Memory B cell (primary cell): ENCODE measurements at regions not wholly inside any gene's neighbourhood (a gene's known extent, or its start where the extent isn't known, plus 50 kb on each side); places are given as distances from the start of the nearest gene placed in this dataset.
"Not testable (repeated sequence)": the region's sequence is repeated elsewhere in the genome, so short reads cannot be mapped to it uniquely, and the experiment has no call there.

Experiments used
- ATAC-seq: fragments of 150-1000 bp; cut with Tn5 transposase; 2 replicates; pipeline ENCODE4 v1.10.0; 2021; ENCODE audit warnings: low read depth, mild to moderate bottlenecking, moderate library complexity
- DNase-seq, 2 donors: peaks; one replicate each; pipeline ENCODE4 v3.0.0; 2022; ENCODE audit warnings: low spot score in 2 of 2
- H3K27ac Mint-ChIP-seq: one replicate; pipeline ENCODE4 v1.8.0; 2022; ENCODE audit warnings: mild to moderate bottlenecking, moderate library complexity, mixed read lengths
- H3K27me3 Mint-ChIP-seq: one replicate; pipeline ENCODE4 v1.8.0; 2022; ENCODE audit warnings: mixed read lengths
- H3K36me3 Mint-ChIP-seq: one replicate; pipeline ENCODE4 v1.8.0; 2022; ENCODE audit warnings: mild to moderate bottlenecking, mixed read lengths
- H3K4me1 Mint-ChIP-seq: one replicate; pipeline ENCODE4 v1.8.0; 2022; ENCODE audit warnings: mixed read lengths
- H3K4me3 Mint-ChIP-seq: one replicate; pipeline ENCODE4 v1.8.0; 2022; ENCODE audit warnings: mild to moderate bottlenecking, moderate library complexity, mixed read lengths
- H3K9me3 Mint-ChIP-seq: one replicate; pipeline ENCODE4 v1.8.0; 2022; ENCODE audit warnings: mixed read lengths

DNA sequence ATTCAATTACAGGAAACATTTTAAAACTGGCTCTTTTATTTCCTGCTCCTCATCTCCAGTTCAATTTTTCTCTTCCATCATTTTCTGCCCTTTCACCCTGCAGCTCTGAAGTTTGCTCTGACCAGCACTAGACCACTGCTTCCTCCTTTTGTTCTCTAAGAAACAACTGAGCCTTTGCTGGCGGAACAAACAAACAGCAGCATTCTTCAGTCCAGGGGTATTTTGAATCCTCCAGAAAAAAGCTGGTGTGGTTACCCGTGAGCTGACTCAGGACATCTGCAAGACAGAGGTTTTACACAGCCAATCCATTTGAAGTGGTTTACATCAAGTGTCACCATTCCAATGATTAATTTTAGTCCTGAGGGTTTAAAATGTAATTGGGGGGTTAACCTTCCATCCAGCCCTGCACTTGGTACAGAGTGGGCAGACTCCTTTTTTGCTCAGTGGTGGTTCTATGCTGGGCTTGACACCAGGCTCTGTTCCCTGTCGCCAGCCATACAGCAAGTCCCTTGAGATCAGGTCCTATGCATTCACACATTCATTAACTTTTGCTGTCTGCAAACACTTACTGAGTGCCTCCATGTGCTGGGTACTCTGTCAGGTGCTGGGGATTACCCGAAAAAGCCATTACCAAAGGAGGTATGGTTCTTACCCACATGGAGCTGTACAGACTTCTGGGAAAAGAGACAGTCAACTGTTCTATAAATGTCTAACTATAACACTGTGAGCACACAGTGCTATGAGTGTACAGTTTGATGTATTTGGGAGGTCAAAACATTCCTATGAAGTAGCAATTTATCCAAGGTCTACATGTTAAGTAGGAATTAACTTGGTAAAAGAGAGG lies 909.4 kb upstream of the GYPC start:
- no peak for ATAC-seq
- no peak overlapping the region for H3K27ac Mint-ChIP-seq
- H3K9me3 Mint-ChIP-seq, result peaks cover 2% of the 10 kb centered on the region
- H3K4me1 Mint-ChIP-seq, result no peaks in the 10 kb centered on the region
- H3K4me3 Mint-ChIP-seq, result no peak overlapping the region
- no peak for DNase-seq
- no peaks in the 10 kb centered on the region for H3K36me3 Mint-ChIP-seq
- no peaks in the 10 kb centered on the region for H3K27me3 Mint-ChIP-seq

DNA sequence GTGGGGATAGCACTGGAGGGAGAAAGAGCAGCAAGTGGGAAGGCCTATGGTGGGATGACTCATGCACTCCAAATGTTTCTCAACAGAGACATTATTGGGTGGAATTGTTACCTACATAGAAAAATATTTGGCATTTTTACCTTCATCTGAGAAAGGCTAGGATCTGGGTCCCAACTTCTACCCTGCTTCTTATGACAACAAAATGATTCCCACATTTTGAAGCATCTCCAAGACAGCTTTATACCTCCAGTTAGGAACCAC lies 908.9 kb upstream of the GYPC start:
- Mint-ChIP-seq H3K4me3 (no peak overlapping the region), H3K27me3 (no peaks in the 10 kb centered on the region), H3K9me3 (peaks cover 2% of the 10 kb centered on the region), H3K4me1 (no peaks in the 10 kb centered on the region), H3K36me3 (no peaks in the 10 kb centered on the region), H3K27ac (no peak overlapping the region)
- DNase-seq, result no peak
- no peak for ATAC-seq

DNA sequence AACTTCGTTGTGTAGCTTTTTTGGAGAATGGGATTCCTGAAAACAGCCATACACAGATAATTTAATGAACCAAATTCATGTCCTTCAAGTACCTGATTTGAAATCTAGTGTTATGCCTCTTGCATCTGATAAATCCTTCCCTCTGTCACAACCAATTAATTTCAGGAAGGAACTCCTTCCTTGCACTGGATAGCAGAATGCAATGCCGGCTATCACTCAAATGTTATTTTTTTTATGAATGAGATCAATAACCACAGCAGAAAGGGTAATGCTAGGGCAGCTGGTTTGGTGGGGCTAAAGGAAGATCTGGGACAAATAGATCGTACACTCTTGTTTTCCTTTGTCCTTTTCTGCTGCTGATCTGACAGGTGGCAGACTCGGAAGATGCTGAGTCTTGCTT lies 899.5 kb upstream of the GYPC start:
- ATAC-seq (no peak), DNase-seq (no peak)
- H3K4me3 Mint-ChIP-seq, result no peak overlapping the region
- peaks cover 8% of the 10 kb centered on the region for H3K9me3 Mint-ChIP-seq
- H3K36me3 Mint-ChIP-seq, result no peaks in the 10 kb centered on the region
- no peak overlapping the region for H3K27ac Mint-ChIP-seq
- no peaks in the 10 kb centered on the region for H3K27me3 Mint-ChIP-seq
- no peaks in the 10 kb centered on the region for H3K4me1 Mint-ChIP-seq

DNA sequence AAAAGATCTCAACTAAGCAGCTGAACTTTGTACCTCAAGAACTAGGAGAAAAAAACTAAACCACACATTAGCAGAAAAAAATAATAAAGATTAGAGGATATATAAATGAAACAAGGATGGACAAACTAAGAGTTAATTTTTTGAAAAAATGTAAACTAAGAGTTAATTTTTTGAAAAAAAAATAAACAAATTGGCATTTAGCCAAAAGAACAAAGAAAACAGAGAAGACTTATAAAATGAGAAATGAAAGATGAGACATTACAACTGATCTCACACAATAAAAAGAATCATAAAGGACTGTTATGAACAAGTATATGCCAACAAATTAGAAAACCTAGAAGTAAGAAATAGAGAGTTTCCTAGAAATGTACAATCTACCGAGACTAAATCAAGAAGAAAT lies 859.2 kb upstream of the GYPC start:
- H3K9me3 Mint-ChIP-seq, result peaks cover 6% of the 10 kb centered on the region
- H3K4me1 Mint-ChIP-seq, result no peaks in the 10 kb centered on the region
- H3K27me3 Mint-ChIP-seq, result no peaks in the 10 kb centered on the region
- DNase-seq (no peak), ATAC-seq (no peak)
- no peak overlapping the region for H3K4me3 Mint-ChIP-seq
- no peaks in the 10 kb centered on the region for H3K36me3 Mint-ChIP-seq
- no peak overlapping the region for H3K27ac Mint-ChIP-seq

DNA sequence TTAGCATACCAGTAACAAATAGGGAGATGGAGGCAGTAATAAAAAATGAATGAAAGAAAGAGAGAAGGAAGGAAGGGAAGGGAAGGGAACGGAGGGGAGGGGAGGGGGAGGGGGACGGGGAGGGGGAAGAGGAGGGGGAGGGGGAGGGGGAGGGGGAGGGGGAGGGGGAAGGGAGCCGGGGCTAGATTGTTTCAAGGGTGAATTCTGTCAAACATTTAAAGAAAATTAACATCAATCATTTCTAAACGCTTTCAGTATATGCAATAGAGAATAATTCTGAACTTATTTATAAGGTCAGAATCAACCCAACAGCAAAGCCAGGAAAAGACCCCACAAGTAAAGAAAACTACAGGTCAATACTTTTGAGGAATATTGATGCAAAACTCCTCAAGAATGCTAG lies 858.8 kb upstream of the GYPC start:
- H3K4me1 Mint-ChIP-seq, result no peaks in the 10 kb centered on the region
- DNase-seq, result no peak
- peaks cover 8% of the 10 kb centered on the region for H3K9me3 Mint-ChIP-seq
- no peak overlapping the region for H3K4me3 Mint-ChIP-seq
- H3K36me3 Mint-ChIP-seq, result no peaks in the 10 kb centered on the region
- no peak overlapping the region for H3K27ac Mint-ChIP-seq
- no peak for ATAC-seq
- H3K27me3 Mint-ChIP-seq, result no peaks in the 10 kb centered on the region

DNA sequence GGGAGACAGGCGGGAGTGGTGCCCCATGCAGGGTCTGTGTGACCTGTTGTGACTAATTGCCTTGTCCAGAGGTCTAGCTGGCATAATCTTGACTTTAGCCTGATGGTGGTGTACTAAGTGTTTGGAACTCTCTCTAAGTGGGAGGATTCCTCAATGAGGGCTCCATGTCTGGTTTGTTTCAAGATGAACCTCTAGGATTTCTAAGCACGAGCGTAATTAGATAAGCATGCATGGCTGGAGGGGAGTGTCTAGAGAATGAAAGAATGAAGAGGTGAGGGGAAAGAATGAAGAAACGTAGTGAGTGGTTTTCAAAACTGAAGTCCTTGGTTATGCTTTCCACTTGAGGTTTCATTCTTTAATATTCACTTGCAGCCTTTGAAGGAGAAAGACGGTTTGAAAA lies 833.2 kb upstream of the GYPC start:
- Mint-ChIP-seq H3K36me3 (no peaks in the 10 kb centered on the region), H3K4me1 (no peaks in the 10 kb centered on the region), H3K4me3 (no peak overlapping the region), H3K27me3 (no peaks in the 10 kb centered on the region), H3K27ac (no peak overlapping the region), H3K9me3 (peaks cover 6% of the 10 kb centered on the region)
- DNase-seq (no peak), ATAC-seq (no peak)

DNA sequence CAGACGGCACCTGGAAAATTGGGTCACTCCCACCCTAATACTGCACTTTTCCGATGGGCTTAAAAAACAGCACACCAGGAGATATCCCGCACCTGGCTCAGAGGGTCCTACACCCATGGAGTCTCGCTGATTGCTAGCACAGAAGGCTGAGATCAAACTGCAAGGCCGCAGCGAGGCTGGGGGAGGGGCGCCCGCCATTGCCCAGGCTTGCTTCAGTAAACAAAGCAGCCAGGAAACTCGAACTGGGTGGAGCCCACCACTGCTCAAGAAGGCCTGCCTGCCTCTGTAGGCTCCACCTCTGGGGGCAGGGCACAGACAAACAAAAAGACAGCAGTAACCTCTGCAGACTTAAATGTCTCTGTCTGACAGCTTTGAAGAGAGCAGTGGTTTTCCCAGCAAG lies 830.2 kb upstream of the GYPC start:
- H3K4me3 Mint-ChIP-seq, H3K27ac Mint-ChIP-seq, DNase-seq, H3K4me1 Mint-ChIP-seq, ATAC-seq, H3K9me3 Mint-ChIP-seq, H3K27me3 Mint-ChIP-seq, H3K36me3 Mint-ChIP-seq: not testable (repeated sequence)

DNA sequence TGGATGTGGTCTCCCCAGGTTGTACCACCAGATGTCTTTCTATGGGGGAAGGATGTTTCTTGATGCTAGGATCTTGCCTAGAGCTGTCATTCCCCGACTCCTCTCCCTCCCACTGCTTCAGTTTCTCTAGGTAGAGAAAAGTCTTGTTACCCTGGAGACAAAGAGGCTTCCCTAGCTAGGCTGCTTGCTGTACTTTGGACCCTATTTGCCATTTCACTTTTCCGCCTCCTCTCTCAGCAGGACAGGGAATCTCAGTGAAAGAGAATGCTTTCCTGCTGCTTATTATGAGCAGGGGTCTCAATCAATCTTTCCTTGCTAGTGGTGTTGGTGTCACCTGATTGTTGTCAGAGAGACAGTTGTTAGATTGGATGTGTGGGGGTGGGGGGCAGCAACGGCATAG lies 818.8 kb upstream of the GYPC start:
- Mint-ChIP-seq H3K36me3 (no peaks in the 10 kb centered on the region), H3K4me1 (no peaks in the 10 kb centered on the region), H3K27ac (no peak overlapping the region), H3K4me3 (no peak overlapping the region), H3K27me3 (no peaks in the 10 kb centered on the region), H3K9me3 (peaks cover 3% of the 10 kb centered on the region)
- ATAC-seq (no peak), DNase-seq (no peak)

DNA sequence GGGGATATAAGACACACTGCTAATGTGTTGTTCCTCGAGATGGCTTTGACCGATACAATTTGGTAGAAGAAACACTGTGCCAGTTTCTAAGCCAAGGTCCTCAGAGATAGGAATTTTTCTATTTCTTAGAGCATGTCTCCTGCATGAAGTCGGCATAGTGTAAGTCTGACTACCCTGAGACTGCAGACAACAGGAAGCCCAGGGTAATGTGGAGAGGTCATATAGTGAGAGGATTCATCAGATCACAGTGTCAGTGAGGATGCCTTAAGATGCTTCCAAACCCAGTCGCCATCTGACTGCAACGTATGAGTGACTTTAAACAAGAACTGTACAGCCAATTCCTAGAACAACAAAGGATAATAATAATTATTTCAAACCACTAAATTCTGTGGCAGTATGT lies 818.3 kb upstream of the GYPC start:
- ATAC-seq (no peak), DNase-seq (no peak)
- no peaks in the 10 kb centered on the region for H3K4me1 Mint-ChIP-seq
- H3K36me3 Mint-ChIP-seq, result no peaks in the 10 kb centered on the region
- peaks cover 2% of the 10 kb centered on the region for H3K9me3 Mint-ChIP-seq
- no peaks in the 10 kb centered on the region for H3K27me3 Mint-ChIP-seq
- no peak overlapping the region for H3K4me3 Mint-ChIP-seq
- H3K27ac Mint-ChIP-seq, result no peak overlapping the region

DNA sequence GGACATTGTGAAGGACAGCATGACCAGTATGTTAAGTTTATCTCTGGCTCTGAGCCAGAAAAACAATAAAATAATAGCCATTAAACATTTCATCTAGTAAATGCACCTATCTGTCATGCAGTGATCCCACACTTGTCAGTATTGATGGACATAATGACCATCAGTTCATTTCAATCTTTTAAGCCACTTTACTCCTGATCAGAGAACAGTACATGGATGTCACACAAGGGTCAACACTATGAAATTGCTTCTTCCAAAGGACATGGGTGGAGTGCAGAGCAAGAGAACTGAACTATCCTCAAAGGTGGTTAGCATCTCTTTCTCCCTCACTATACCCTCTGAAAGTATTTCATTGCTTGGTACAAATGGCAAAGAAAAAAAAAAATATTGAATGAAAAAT lies 816.0 kb upstream of the GYPC start:
- DNase-seq (no peak), ATAC-seq (no peak)
- no peaks in the 10 kb centered on the region for H3K4me1 Mint-ChIP-seq
- peaks cover 6% of the 10 kb centered on the region for H3K9me3 Mint-ChIP-seq
- no peak overlapping the region for H3K4me3 Mint-ChIP-seq
- H3K27me3 Mint-ChIP-seq, result no peaks in the 10 kb centered on the region
- no peaks in the 10 kb centered on the region for H3K36me3 Mint-ChIP-seq
- H3K27ac Mint-ChIP-seq, result no peak overlapping the region

DNA sequence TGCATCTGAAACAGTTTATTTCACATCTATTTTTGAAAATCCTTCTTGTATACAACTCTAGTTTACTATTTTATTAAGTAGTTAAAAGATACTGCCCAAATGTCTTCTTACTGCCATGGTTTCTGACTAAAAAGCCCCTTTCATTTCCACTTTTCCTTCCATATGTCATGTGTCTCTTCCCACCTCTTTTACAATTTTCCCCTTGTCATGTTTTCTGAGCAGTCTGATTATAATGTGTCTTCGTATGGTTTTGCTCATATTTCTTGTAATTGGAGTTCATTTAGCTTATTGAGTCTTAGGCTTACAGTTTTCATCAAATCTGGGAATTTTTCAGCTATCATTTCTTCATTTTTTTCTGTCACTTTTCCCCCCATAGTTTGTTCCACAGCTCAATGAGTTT lies 813.9 kb upstream of the GYPC start:
- H3K4me3 Mint-ChIP-seq, result no peak overlapping the region
- ATAC-seq (no peak), DNase-seq (no peak)
- H3K27me3 Mint-ChIP-seq, result no peaks in the 10 kb centered on the region
- H3K4me1 Mint-ChIP-seq, result no peaks in the 10 kb centered on the region
- peaks cover 6% of the 10 kb centered on the region for H3K9me3 Mint-ChIP-seq
- no peak overlapping the region for H3K27ac Mint-ChIP-seq
- H3K36me3 Mint-ChIP-seq, result no peaks in the 10 kb centered on the region

DNA sequence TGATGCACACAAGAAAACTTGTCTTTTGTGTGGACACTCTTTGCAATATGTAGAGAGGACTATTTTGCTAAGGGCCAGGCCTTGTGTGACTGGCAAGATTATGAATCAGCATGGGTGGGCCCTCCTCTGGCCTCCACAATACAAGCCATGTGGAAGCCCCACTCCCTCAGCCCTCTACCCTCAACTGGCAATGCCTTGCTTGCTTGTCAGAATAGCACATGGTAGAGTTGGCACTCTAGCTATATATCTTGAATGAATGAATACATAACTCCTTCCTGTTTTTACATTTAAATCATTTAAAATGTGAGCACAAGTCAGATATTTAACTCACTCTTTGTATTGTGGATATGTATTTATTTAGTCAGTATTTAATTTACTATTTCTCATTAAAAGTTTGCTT lies 805.4 kb upstream of the GYPC start:
- DNase-seq, result no peak
- no peaks in the 10 kb centered on the region for H3K36me3 Mint-ChIP-seq
- H3K27me3 Mint-ChIP-seq, result no peaks in the 10 kb centered on the region
- ATAC-seq, result no peak
- H3K4me1 Mint-ChIP-seq, result no peaks in the 10 kb centered on the region
- H3K9me3 Mint-ChIP-seq, result peaks cover 2% of the 10 kb centered on the region
- H3K27ac Mint-ChIP-seq, result no peak overlapping the region
- H3K4me3 Mint-ChIP-seq, result no peak overlapping the region

DNA sequence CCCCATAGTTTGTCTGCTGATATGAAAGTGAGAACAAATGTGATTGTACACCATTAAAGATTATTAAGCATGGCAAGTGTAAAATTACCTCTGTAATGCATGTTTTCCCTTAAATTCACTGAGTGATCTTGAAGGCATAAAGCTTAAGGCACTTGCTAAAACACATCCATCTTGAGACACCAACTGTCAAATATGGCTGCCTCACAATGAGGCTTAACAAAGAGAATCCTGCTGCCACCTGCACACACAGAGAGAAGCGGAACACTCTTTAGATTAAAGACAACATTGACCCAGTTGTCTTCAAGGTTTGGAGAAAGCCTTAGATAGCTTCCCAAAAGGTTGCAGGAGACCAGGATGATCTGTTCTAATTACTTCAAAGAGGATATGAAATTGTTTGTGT lies 803.6 kb upstream of the GYPC start:
- no peak overlapping the region for H3K4me3 Mint-ChIP-seq
- H3K9me3 Mint-ChIP-seq, result peaks cover 4% of the 10 kb centered on the region
- no peaks in the 10 kb centered on the region for H3K4me1 Mint-ChIP-seq
- H3K36me3 Mint-ChIP-seq, result no peaks in the 10 kb centered on the region
- no peaks in the 10 kb centered on the region for H3K27me3 Mint-ChIP-seq
- no peak for ATAC-seq
- no peak for DNase-seq
- no peak overlapping the region for H3K27ac Mint-ChIP-seq

DNA sequence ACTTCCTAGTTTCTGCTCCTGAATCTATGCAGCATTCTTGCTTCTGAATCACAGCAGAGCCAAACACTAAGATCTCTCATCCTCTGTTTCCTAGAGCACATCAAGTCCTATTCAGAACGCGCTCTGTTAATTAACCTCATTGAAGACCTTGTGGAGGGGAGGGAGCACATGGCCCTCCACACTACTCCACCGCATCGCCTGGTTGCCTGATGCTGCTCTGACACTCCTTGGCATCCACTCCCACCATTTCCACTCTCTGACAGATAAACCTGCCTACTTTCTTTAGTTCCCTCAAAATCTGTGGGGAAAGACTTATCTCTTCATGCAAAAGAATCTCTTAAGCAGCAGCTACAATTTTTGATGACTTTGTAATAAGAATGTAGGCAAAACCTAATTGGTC lies 802.3 kb upstream of the GYPC start:
- no peaks in the 10 kb centered on the region for H3K4me1 Mint-ChIP-seq
- H3K36me3 Mint-ChIP-seq, result no peaks in the 10 kb centered on the region
- no peak overlapping the region for H3K4me3 Mint-ChIP-seq
- DNase-seq (no peak), ATAC-seq (no peak)
- H3K27me3 Mint-ChIP-seq, result no peaks in the 10 kb centered on the region
- peaks cover 4% of the 10 kb centered on the region for H3K9me3 Mint-ChIP-seq
- no peak overlapping the region for H3K27ac Mint-ChIP-seq

DNA sequence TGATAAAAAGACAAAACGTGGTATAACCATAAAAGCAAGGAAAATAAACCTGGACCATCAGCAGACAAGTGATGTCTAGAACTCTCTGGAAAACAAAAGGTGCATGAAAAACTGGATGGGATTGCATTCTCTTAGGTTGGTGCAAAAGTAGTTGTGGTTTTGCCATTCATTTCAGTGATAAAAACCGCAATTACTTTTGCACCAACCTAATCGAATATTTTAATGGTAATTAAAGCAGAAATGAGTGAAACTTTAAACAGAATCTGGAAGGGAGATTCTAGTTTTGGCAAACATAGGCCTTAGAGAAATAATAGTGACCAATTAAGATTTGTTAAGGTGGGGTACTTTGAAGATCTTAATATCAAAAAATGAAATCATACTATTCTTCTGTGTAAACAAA lies 800.8 kb upstream of the GYPC start:
- H3K4me1 Mint-ChIP-seq, result no peaks in the 10 kb centered on the region
- ATAC-seq (no peak), DNase-seq (no peak)
- no peak overlapping the region for H3K4me3 Mint-ChIP-seq
- H3K36me3 Mint-ChIP-seq, result no peaks in the 10 kb centered on the region
- H3K27ac Mint-ChIP-seq, result no peak overlapping the region
- peaks cover 4% of the 10 kb centered on the region for H3K9me3 Mint-ChIP-seq
- H3K27me3 Mint-ChIP-seq, result no peaks in the 10 kb centered on the region
